Lung (tissue), 11 donors: ENCODE measurements at regions not wholly inside any gene's neighbourhood (a gene's known extent, or its start where the extent isn't known, plus 50 kb on each side); places are given as distances from the start of the nearest gene placed in this dataset.

Source experiments
- ATAC-seq: fragments of 200-7000 bp; cut with Tn5 transposase; one replicate; pipeline ENCODE4 v1.9.1; 2020; ENCODE audit warnings: moderate number of reproducible peaks; ENCODE audit not compliant: insufficient read depth, low FRiP score
- DNase-seq, 3 donors: peaks; one replicate each; pipeline ENCODE4 v3.0.0-alpha.2; 2013 to 2017
- H3K27ac ChIP-seq, 2 donors: one replicate each; pipeline ENCODE4 v1.5.1; 2013; ENCODE audit warnings: mild to moderate bottlenecking in 2 of 2, moderate library complexity in 2 of 2, control low read depth in 1 of 2, inconsistent platforms in 1 of 2, low read depth in 1 of 2, low read length in 1 of 2
- H3K27me3 ChIP-seq, 3 donors: one replicate each; pipeline ENCODE4 v1.5.1; 2013; ENCODE audit warnings: low read length in 2 of 3; ENCODE audit not compliant: control insufficient read depth in 3 of 3, insufficient read depth in 3 of 3
- H3K36me3 ChIP-seq, 4 donors: one replicate each; pipeline ENCODE4 v1.5.1; 2013; ENCODE audit warnings: low read length in 4 of 4, mild to moderate bottlenecking in 1 of 4, moderate library complexity in 1 of 4; ENCODE audit not compliant: control insufficient read depth in 4 of 4, insufficient read depth in 4 of 4
- H3K4me1 ChIP-seq, 5 donors: one replicate each; pipeline ENCODE4 v1.5.1; 2013; ENCODE audit warnings: low read length in 5 of 5, mild to moderate bottlenecking in 2 of 5, moderate library complexity in 1 of 5; ENCODE audit not compliant: control insufficient read depth in 5 of 5, insufficient read depth in 5 of 5
- H3K4me3 ChIP-seq: one replicate; pipeline ENCODE4 v1.5.1; 2013; ENCODE audit warnings: mild to moderate bottlenecking, control low read depth, moderate library complexity
- H3K9ac ChIP-seq, 2 donors: one replicate each; pipeline ENCODE4 v1.5.1; 2013; ENCODE audit warnings: low read length in 2 of 2, control low read depth in 1 of 2; ENCODE audit not compliant: insufficient read depth in 1 of 2
- H3K9me3 ChIP-seq, 4 donors: one replicate each; pipeline ENCODE4 v1.5.1; 2013; ENCODE audit warnings: low read length in 3 of 4, mild to moderate bottlenecking in 1 of 4, moderate library complexity in 1 of 4; ENCODE audit not compliant: control insufficient read depth in 4 of 4, insufficient read depth in 3 of 4
- WGBS, 2 donors: extraction: QIAGEN DNeasy Blood & Tissue Kit; methylation state at CpG; one replicate each; pipeline ENCODE4 v1.1.7; 2013; 5-methylcytosine and 5-hydroxymethylcytosine counted together
- TF ChIP-seq, protein P1 (sequence below): IDR thresholded peaks from 2 replicates; pipeline ENCODE4 v1.5.1; 2012; ENCODE audit warnings: mild to moderate bottlenecking; ENCODE audit errors: control extremely low read depth, extremely low read depth
- donor health status: control.
- donor health status: control.
- donor health status: Bipolar disorder and iron deficiency.
- donor health status: healthy.
- donor health status: DM: yes; HTN: yes; CAD: no.

DNA sequence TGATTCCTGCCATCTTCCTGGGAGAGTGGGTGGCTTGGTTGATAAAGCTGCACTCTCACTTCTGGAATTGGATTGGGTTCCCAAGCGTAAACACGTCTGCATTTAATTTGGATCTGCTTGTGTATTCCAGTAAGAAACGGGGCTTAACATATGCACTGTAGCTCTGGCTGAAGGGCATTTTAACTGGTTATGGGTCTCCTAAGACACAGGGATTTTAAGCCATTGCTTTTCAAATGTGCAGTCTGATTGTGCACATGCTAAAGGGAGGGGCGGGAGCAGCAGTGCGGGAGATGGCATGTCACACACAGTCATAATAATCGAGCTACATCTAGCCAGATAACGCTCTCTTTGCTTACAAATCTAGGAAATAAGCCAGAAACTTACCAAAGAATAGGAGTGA, 247.3 kb upstream of the LYZL1 start:
- ATAC-seq (no peak), DNase-seq (peak; percentile 54 to 80 (median 80))
- Histone ChIP-seq H3K27me3 (no peaks in the 10 kb centered on the region), H3K9ac (peak overlapping the region in 1 of 2 donors; percentile 62), H3K4me3 (no peak overlapping the region), H3K27ac (no peak overlapping the region), H3K4me1 (peaks cover 0 to 32% (median 5%) of the 10 kb centered on the region in 5 donors), H3K9me3 (no peaks in the 10 kb centered on the region), H3K36me3 (no peaks in the 10 kb centered on the region)
- TF ChIP-seq, protein P1, sequence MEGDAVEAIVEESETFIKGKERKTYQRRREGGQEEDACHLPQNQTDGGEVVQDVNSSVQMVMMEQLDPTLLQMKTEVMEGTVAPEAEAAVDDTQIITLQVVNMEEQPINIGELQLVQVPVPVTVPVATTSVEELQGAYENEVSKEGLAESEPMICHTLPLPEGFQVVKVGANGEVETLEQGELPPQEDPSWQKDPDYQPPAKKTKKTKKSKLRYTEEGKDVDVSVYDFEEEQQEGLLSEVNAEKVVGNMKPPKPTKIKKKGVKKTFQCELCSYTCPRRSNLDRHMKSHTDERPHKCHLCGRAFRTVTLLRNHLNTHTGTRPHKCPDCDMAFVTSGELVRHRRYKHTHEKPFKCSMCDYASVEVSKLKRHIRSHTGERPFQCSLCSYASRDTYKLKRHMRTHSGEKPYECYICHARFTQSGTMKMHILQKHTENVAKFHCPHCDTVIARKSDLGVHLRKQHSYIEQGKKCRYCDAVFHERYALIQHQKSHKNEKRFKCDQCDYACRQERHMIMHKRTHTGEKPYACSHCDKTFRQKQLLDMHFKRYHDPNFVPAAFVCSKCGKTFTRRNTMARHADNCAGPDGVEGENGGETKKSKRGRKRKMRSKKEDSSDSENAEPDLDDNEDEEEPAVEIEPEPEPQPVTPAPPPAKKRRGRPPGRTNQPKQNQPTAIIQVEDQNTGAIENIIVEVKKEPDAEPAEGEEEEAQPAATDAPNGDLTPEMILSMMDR: no peak
- WGBS, 2 donors: 65 to 78% methylated on average over 7 of the region's 7 CpGs

DNA sequence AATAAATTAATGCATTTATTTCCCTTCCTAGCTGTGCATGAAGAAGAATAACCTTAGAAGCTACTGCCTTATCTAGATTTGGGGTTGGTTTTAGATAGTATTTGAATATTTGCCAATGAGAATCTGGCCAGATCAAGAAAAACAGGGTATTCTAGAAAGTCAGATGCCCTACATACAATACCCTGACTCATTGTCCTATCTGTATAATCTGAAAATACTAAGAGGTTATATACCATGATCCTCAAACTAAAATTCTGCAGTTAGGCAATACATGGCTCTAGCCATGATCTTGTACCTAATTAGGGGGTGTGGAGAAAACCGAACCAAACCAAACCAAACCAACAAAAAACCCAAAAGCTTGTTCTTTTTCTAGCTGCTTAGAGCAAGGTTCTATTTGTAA, 240.4 kb upstream of the LYZL1 start:
- no peaks in the 10 kb centered on the region for H3K9me3 ChIP-seq
- TF ChIP-seq, protein P1: no peak
- WGBS, 2 donors: 87 to 97% methylated on average over 1 of the region's 1 CpG
- no peak for ATAC-seq
- H3K36me3 ChIP-seq: no peaks in the 10 kb centered on the region
- peaks cover 0 to 3% (median 0%) of the 10 kb centered on the region in 5 donors for H3K4me1 ChIP-seq
- no peak overlapping the region for H3K4me3 ChIP-seq
- H3K9ac ChIP-seq: no peak overlapping the region
- no peaks in the 10 kb centered on the region for H3K27me3 ChIP-seq
- H3K27ac ChIP-seq: no peak overlapping the region
- no peak for DNase-seq

DNA sequence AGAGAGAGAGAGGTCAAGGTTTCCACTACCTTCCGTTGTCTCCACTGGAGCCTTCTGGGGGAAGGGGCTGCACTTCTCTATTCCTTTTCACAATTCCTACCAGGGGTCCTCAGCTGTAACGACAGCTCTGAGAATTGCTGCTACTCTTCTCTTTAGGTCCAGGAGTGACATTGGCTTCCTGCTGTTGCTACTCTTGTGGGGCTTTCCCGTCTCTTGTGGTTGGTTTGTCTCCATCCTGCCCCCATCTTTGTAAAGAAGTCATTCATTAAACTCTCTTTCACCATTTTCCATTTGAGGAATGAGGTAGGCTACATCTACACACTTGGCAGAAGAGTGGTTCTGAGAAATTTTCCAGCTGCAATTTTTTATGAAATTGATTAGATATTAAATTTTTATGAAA, 238.8 kb upstream of the LYZL1 start:
- Histone ChIP-seq H3K27ac (no peak overlapping the region), H3K9me3 (no peaks in the 10 kb centered on the region), H3K9ac (no peak overlapping the region), H3K4me1 (no peaks in the 10 kb centered on the region), H3K4me3 (no peak overlapping the region), H3K27me3 (no peaks in the 10 kb centered on the region), H3K36me3 (no peaks in the 10 kb centered on the region)
- TF ChIP-seq, protein P1: no peak
- no peak for ATAC-seq
- no peak for DNase-seq
- 73 to 87% methylated on average over 3 of the region's 3 CpGs for WGBS, 2 donors

DNA sequence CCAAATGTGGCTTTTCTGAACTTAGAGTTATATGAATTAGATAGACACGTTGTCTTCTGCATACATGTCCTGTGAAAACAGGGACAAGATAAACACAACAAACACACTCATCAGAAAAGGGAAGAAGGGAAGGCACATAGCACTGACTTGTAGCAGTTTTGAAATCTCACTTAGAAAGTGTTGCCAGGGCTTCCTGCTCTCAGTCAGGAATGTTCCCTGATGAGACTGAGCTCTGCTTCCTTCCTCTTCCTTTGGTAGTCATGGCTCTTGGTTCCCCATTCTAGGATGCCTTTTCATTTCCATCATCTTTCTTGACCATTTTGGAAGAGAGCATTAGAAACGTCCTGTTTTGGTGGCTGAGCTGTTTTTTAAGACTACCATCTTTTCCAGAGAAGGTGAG, 233.8 kb upstream of the LYZL1 start:
- Histone ChIP-seq H3K36me3 (no peaks in the 10 kb centered on the region), H3K27ac (no peak overlapping the region), H3K4me3 (no peak overlapping the region), H3K9ac (no peak overlapping the region), H3K4me1 (peaks cover 0 to 25% (median 9%) of the 10 kb centered on the region in 5 donors), H3K9me3 (no peaks in the 10 kb centered on the region), H3K27me3 (no peaks in the 10 kb centered on the region)
- peak in 1 of 3 donors; percentile 35 for DNase-seq
- 31 to 43% methylated on average over 2 of the region's 2 CpGs for WGBS, 2 donors
- TF ChIP-seq, protein P1: no peak
- ATAC-seq: no peak
